Inferior parietal cortex (tissue), 1 donor: ENCODE measurements at regions not wholly inside any gene's neighbourhood (a gene's known extent, or its start where the extent isn't known, plus 50 kb on each side); places are given as distances from the start of the nearest gene placed in this dataset.

Experiments used
- DNase-seq: peaks from one replicate; pipeline ENCODE4 v3.0.0-alpha.2; 2016; ENCODE audit errors: extremely low spot score

GRCh38 chr15:61742591-61742990 lies 317.7 kb downstream of the VPS13C start:
- no peak for DNase-seq

GRCh38 chr15:61736790-61737189 lies 323.5 kb downstream of the VPS13C start:
- no peak for DNase-seq

- DNase-seq: no peak
Observed at GRCh38 chr15:61731099-61731498, 329.1 kb downstream of the VPS13C start.

- DNase-seq: no peak
Observed at GRCh38 chr15:61729646-61730045, 330.6 kb downstream of the VPS13C start.

- no peak for DNase-seq
Observed at GRCh38 chr15:61726166-61726565, 334.1 kb downstream of the VPS13C start.

GRCh38 chr15:61725251-61725650 lies 335.0 kb downstream of the VPS13C start:
- no peak for DNase-seq

GRCh38 chr15:61724251-61724939 lies 335.9 kb downstream of the VPS13C start:
- no peak for DNase-seq

- DNase-seq: no peak
Observed at GRCh38 chr15:61721418-61721817, 338.8 kb downstream of the VPS13C start.

GRCh38 chr15:61720197-61720704 lies 340.0 kb downstream of the VPS13C start:
- no peak for DNase-seq

- no peak for DNase-seq
Observed at GRCh38 chr15:61715082-61715481, 345.2 kb downstream of the VPS13C start.

GRCh38 chr15:61712129-61712759 lies 348.0 kb downstream of the VPS13C start:
- no peak for DNase-seq

GRCh38 chr15:61702224-61703020 lies 357.8 kb downstream of the VPS13C start:
- DNase-seq: no peak

- no peak for DNase-seq
Observed at GRCh38 chr15:61701455-61701854, 358.8 kb downstream of the VPS13C start.

GRCh38 chr15:61700803-61701202 lies 359.4 kb downstream of the VPS13C start:
- DNase-seq: no peak

GRCh38 chr15:61697796-61698195 lies 362.5 kb downstream of the VPS13C start:
- DNase-seq: no peak

GRCh38 chr15:61689067-61689466 lies 371.2 kb downstream of the VPS13C start:
- no peak for DNase-seq

- DNase-seq: no peak
Observed at GRCh38 chr15:61687651-61688050, 372.6 kb downstream of the VPS13C start.

GRCh38 chr15:61687124-61687523 lies 373.1 kb downstream of the VPS13C start:
- DNase-seq: no peak

- DNase-seq: no peak
Observed at GRCh38 chr15:61685971-61686370, 374.3 kb downstream of the VPS13C start.

GRCh38 chr15:61685534-61685933 lies 374.7 kb downstream of the VPS13C start:
- DNase-seq: no peak

- no peak for DNase-seq
Observed at GRCh38 chr15:61684749-61685467, 375.3 kb downstream of the VPS13C start.
